Adrenal gland (tissue), 5 donors: ENCODE measurements at regions not wholly inside any gene's neighbourhood (a gene's known extent, or its start where the extent isn't known, plus 50 kb on each side); places are given as distances from the start of the nearest gene placed in this dataset.

ENCODE experiments used
- POLR2A ChIP-seq, 2 donors: fragments of 450-650 bp; IDR thresholded peaks; one replicate each; pipeline ENCODE4 v1.6.1; 2017; ENCODE audit warnings: antibody characterized with exemption in 2 of 2, mild to moderate bottlenecking in 2 of 2, moderate library complexity in 1 of 2
- TF ChIP-seq, protein P1 (sequence below), 6 experiments: fragments of 450-650 bp in 4 of 6; fragments of 200-600 bp in 2 of 6; sonication (generic) in 1 of 6; IDR thresholded peaks; 1 replicate in 5 of 6; 2 replicates in 1 of 6; pipeline versions ENCODE4 v1.5.1 to v1.8.0; 2016 to 2021; ENCODE audit warnings: antibody characterized with exemption in 6 of 6, mild to moderate bottlenecking in 2 of 6, moderate library complexity in 1 of 6
- donor health status: DM: no; HTN: no; CAD: no.

DNA sequence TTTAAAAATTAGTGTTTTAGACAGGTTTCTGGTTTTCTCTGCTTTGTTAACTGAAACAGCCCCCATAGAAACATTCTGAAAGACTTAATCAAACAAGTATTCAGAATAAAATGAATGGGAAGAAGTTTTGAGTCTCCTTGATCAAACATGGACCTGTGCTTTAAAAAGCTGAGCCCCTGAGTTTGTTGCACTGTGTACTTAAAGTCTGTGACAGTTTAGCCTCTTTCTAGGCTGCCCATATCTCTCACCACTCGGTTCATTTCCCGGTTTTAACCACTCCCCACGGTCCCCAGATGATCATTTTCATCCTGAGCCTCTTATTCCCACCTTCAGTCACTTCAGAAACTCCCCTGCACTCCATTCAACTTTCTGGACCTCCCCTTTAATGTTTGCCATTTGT, 215.9 kb upstream of the DMRT1 start:
- TF ChIP-seq, protein P1, sequence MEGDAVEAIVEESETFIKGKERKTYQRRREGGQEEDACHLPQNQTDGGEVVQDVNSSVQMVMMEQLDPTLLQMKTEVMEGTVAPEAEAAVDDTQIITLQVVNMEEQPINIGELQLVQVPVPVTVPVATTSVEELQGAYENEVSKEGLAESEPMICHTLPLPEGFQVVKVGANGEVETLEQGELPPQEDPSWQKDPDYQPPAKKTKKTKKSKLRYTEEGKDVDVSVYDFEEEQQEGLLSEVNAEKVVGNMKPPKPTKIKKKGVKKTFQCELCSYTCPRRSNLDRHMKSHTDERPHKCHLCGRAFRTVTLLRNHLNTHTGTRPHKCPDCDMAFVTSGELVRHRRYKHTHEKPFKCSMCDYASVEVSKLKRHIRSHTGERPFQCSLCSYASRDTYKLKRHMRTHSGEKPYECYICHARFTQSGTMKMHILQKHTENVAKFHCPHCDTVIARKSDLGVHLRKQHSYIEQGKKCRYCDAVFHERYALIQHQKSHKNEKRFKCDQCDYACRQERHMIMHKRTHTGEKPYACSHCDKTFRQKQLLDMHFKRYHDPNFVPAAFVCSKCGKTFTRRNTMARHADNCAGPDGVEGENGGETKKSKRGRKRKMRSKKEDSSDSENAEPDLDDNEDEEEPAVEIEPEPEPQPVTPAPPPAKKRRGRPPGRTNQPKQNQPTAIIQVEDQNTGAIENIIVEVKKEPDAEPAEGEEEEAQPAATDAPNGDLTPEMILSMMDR (IDR thresholded peaks at IDR 0.05): no peak
- TF ChIP-seq POLR2A (IDR thresholded peaks at IDR 0.05): no peak
